Activated naive CD4-positive, alpha-beta T cell treated with anti-CD3 and anti-CD28 coated beads, Interleukin-2, amount 50 U/mL, for 72 hours (primary cell): ENCODE measurements at regions not wholly inside any gene's neighbourhood (a gene's known extent, or its start where the extent isn't known, plus 50 kb on each side); places are given as distances from the start of the nearest gene placed in this dataset.

Source experiments
- ATAC-seq, 2 donors: fragments of 150-1000 bp; cut with Tn5 transposase; 2 replicates each; pipeline ENCODE4 v1.10.0; 2021; ENCODE audit warnings: mild to moderate bottlenecking in 2 of 2, moderate library complexity in 2 of 2
- DNase-seq, 2 donors: peaks; one replicate each; pipeline ENCODE4 v3.0.0; 2021 to 2022; ENCODE audit warnings: low spot score in 2 of 2
- H3K27ac Mint-ChIP-seq, 2 donors: one replicate each; pipeline ENCODE4 v1.8.0; 2022; ENCODE audit warnings: mild to moderate bottlenecking in 2 of 2, mixed read lengths in 2 of 2
- H3K36me3 Mint-ChIP-seq, 2 donors: one replicate each; pipeline ENCODE4 v1.8.0; 2022; ENCODE audit warnings: mixed read lengths in 2 of 2
- H3K9me3 Mint-ChIP-seq, 2 donors: one replicate each; pipeline ENCODE4 v1.8.0; 2022; ENCODE audit warnings: mixed read lengths in 2 of 2

GRCh38 chr16:82509691-82510430 is 116.9 kb upstream of the CDH13 start:
- ATAC-seq (no peak), DNase-seq (no peak)
- Mint-ChIP-seq H3K36me3 (no peaks in the 10 kb centered on the region), H3K9me3 (no peaks in the 10 kb centered on the region), H3K27ac (no peak overlapping the region)

- Mint-ChIP-seq H3K9me3 (no peaks in the 10 kb centered on the region), H3K36me3 (no peaks in the 10 kb centered on the region)
These were observed 119.8 kb upstream of the CDH13 start for GRCh38 chr16:82506692-82507670.

GRCh38 chr16:82504836-82505235 is 121.9 kb upstream of the CDH13 start:
- ATAC-seq, result no peak
- Mint-ChIP-seq H3K36me3 (no peaks in the 10 kb centered on the region), H3K27ac (no peak overlapping the region), H3K9me3 (no peaks in the 10 kb centered on the region)
- DNase-seq, result no peak

More at GRCh38 chr16:82506692-82507670, 119.8 kb upstream of the CDH13 start:
- ATAC-seq, result no peak
- no peak overlapping the region for H3K27ac Mint-ChIP-seq
- DNase-seq, result no peak

- H3K27ac Mint-ChIP-seq, result no peak overlapping the region
- no peaks in the 10 kb centered on the region for H3K36me3 Mint-ChIP-seq
- H3K9me3 Mint-ChIP-seq, result no peaks in the 10 kb centered on the region
- no peak for DNase-seq
- no peak for ATAC-seq
These were observed 127.5 kb upstream of the CDH13 start for GRCh38 chr16:82499302-82499701.

GRCh38 chr16:82497139-82497538 is 129.6 kb upstream of the CDH13 start:
- no peak for DNase-seq
- Mint-ChIP-seq H3K9me3 (no peaks in the 10 kb centered on the region), H3K36me3 (no peaks in the 10 kb centered on the region), H3K27ac (no peak overlapping the region)
- no peak for ATAC-seq

- Mint-ChIP-seq H3K27ac (no peak overlapping the region), H3K9me3 (no peaks in the 10 kb centered on the region), H3K36me3 (no peaks in the 10 kb centered on the region)
- DNase-seq (no peak), ATAC-seq (no peak)
These were observed 138.3 kb upstream of the CDH13 start for GRCh38 chr16:82488460-82488859.

- no peaks in the 10 kb centered on the region for H3K36me3 Mint-ChIP-seq
- ATAC-seq (no peak), DNase-seq (no peak)
- no peaks in the 10 kb centered on the region for H3K9me3 Mint-ChIP-seq
- H3K27ac Mint-ChIP-seq, result no peak overlapping the region
These were observed 145.3 kb upstream of the CDH13 start for GRCh38 chr16:82481455-82481854.

GRCh38 chr16:82476786-82477185 is 150.0 kb upstream of the CDH13 start:
- no peak overlapping the region for H3K27ac Mint-ChIP-seq
- peaks cover 0 to 12% of the 10 kb centered on the region in 2 donors for H3K9me3 Mint-ChIP-seq
- no peaks in the 10 kb centered on the region for H3K36me3 Mint-ChIP-seq
- ATAC-seq, result no peak
- DNase-seq, result no peak

- no peak for ATAC-seq
- peaks cover 0 to 16% of the 10 kb centered on the region in 2 donors for H3K9me3 Mint-ChIP-seq
- no peaks in the 10 kb centered on the region for H3K36me3 Mint-ChIP-seq
- no peak for DNase-seq
- no peak overlapping the region for H3K27ac Mint-ChIP-seq
These were observed 156.1 kb upstream of the CDH13 start for GRCh38 chr16:82470620-82471152.

- no peak for ATAC-seq
- Mint-ChIP-seq H3K27ac (no peak overlapping the region), H3K36me3 (no peaks in the 10 kb centered on the region), H3K9me3 (peaks cover 0 to 16% of the 10 kb centered on the region in 2 donors)
- DNase-seq, result no peak
These were observed 156.8 kb upstream of the CDH13 start for GRCh38 chr16:82470016-82470415.

- Mint-ChIP-seq H3K27ac (no peak overlapping the region), H3K9me3 (peaks cover 0 to 4% of the 10 kb centered on the region in 2 donors), H3K36me3 (no peaks in the 10 kb centered on the region)
- DNase-seq, result no peak
- ATAC-seq, result no peak
These were observed 162.6 kb upstream of the CDH13 start for GRCh38 chr16:82464187-82464586.

- ATAC-seq, result no peak
- Mint-ChIP-seq H3K9me3 (no peaks in the 10 kb centered on the region), H3K36me3 (no peaks in the 10 kb centered on the region), H3K27ac (no peak overlapping the region)
- no peak for DNase-seq
These were observed 166.0 kb upstream of the CDH13 start for GRCh38 chr16:82460766-82461165.

GRCh38 chr16:82459580-82460256 is 167.1 kb upstream of the CDH13 start:
- H3K36me3 Mint-ChIP-seq, result peaks cover 0 to 4% of the 10 kb centered on the region in 2 donors
- ATAC-seq (no peak), DNase-seq (no peak)
- H3K9me3 Mint-ChIP-seq, result no peaks in the 10 kb centered on the region
- H3K27ac Mint-ChIP-seq, result no peak overlapping the region

GRCh38 chr16:82456683-82457082 is 170.1 kb upstream of the CDH13 start:
- Mint-ChIP-seq H3K9me3 (no peaks in the 10 kb centered on the region), H3K36me3 (peaks cover 0 to 4% of the 10 kb centered on the region in 2 donors), H3K27ac (no peak overlapping the region)
- ATAC-seq, result peak; percentile 34 to 69
- DNase-seq, result peak in 1 of 2 donors; percentile 38

GRCh38 chr16:82454566-82454965 is 172.2 kb upstream of the CDH13 start:
- ATAC-seq (no peak), DNase-seq (no peak)
- peaks cover 0 to 4% of the 10 kb centered on the region in 2 donors for H3K36me3 Mint-ChIP-seq
- H3K27ac Mint-ChIP-seq, result no peak overlapping the region
- no peaks in the 10 kb centered on the region for H3K9me3 Mint-ChIP-seq

- ATAC-seq, result no peak
- no peak overlapping the region for H3K27ac Mint-ChIP-seq
- H3K9me3 Mint-ChIP-seq, result no peaks in the 10 kb centered on the region
- H3K36me3 Mint-ChIP-seq, result peaks cover 0 to 4% of the 10 kb centered on the region in 2 donors
- no peak for DNase-seq
These were observed 172.6 kb upstream of the CDH13 start for GRCh38 chr16:82454152-82454551.
